SH-SY5Y (cell line): ENCODE measurements at regions not wholly inside any gene's neighbourhood (a gene's known extent, or its start where the extent isn't known, plus 50 kb on each side); places are given as distances from the start of the nearest gene placed in this dataset.
A peak's percentile ranks its signal among the peaks of the same experiment; 100 is the strongest.

Experiments used
- GATA2 ChIP-seq: IDR thresholded peaks from 2 replicates; pipeline ENCODE4 v1.6.1; 2011; ENCODE audit warnings: mild to moderate bottlenecking, low read depth, low read length
- GATA3 ChIP-seq: IDR thresholded peaks from 2 replicates; pipeline ENCODE4 v1.6.1; 2011; ENCODE audit warnings: low read depth, mild to moderate bottlenecking, low read length, moderate library complexity

DNA sequence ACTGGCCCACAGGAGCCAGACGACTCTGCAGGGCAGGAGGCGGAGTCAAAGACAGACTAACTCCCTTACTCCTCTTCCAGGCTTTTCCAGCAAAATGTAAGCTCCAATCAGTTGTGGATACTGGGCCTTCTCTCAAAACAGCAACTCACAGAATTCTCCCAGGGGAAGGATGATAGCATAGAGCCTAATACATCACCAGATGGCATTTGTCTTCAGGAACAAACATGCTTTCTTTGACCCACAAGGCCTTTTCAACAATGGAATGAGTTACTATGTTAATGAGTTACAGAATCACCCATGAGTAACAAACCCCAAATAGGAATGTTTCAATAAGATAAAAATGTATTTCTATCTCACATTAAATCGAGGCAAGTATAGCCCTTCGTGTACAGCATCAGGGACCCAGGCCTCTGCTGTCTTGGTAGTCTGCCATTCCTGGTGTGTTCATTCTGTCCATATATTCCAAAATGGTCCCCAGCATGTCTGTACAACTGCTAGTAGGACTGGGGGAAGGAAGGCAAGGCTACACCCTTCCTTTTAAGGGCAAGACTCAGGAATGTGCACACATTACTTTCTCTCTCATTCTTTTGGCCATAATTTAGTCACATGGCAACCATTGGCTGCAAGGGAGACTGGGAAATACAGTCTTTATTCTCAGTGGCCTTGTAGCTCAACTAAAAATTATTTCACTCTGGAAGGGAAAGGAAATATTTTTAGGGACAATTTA, 76.4 kb downstream of the BOD1L2 start:
- no peak for TF ChIP-seq GATA3
- TF ChIP-seq GATA2 = no peak

DNA sequence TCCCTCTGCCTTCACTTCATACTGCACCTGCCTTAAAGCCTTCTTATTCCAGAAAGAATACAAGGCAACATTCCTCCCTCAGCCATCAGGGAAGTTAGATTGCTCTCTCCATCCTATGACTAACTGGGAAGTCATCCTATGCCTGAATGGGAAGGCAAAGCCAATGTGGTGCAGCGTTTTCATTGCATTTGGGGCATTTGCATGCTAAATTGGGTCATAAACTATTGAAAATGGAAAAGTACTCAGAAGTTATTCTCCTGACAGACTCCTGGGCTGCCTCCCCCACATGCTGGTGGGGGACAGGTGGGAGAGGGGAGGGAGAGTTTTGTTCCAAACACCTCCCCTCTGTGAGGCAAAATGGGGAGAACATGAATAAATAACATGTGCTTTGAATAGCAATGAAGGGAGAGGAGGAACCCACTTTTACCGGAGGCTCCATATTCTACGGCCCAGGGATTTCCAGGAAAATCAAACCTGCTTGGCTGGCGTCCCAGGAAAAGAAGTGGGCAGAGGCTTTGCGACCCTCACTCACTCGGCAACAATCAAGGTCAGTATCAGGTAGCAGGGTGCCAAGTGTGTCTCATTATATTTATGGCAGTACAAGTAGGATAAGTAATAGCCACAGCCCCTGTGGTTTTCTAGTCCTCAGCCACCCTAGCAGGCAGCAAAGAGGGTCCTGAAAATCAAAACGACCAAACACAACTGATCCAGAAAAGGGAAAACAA, 84.1 kb downstream of the BOD1L2 start:
- TF ChIP-seq GATA2 (no peak), GATA3 (no peak)

DNA sequence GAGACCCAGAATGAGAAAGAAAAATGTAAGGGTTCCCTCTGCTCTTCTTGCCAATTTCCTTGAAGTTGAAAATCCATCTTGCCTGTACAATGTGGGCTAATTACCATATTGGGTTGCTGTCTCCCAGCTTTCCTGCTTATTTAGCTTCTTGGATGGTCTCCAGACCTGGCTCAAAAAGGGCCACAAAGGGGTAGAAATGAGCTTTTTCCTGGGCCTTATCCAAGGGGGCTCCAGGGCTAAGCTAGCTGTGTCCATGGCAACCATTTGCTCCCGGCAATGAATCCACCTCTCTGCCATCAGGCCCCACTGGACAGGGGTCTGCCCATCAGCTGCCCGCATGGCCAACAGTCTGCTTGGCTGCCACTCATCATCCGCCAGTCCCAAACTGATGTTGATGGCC, 85.0 kb downstream of the BOD1L2 start:
- TF ChIP-seq GATA3 = no peak
- no peak for TF ChIP-seq GATA2

DNA sequence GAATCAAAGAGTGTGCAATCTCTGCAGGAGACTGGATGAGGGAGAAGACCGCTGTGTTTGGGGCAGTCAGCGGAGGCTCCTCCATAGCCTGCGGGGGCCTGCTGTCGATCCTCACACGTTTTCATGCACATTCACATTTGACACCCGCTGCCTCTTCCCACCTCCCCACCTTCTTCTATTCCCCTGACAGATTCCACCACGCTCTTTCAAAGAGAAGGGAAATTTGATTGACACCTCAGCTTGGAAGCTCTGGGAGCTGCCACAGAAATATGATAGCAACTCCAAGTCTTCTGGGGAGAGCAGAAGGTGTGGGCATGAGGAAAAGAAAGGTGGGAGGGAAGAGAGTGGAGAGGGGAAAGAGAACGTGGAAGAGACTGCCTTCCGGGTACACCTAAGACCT, 87.5 kb downstream of the BOD1L2 start:
- no peak for TF ChIP-seq GATA3
- no peak for TF ChIP-seq GATA2

DNA sequence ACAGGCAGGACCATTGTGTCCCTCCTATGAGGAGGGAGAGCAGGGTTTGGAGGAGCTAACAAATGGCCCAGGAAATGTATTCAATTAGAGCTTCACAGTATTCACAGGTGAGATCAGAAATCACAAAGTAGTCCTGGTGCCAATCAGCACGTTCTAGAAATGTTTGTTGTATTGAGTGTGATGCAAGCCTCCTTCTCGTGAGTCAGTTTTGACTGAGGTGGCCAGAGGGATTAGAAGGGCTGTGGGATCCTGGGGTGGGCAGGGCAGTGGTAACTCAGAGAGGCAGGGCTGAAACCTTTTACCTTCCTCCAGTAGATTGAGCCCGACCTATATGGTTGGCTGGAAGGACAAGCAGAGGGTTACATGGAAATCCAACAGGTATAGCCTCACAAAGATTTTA, 95.0 kb downstream of the BOD1L2 start:
- no peak for TF ChIP-seq GATA3
- TF ChIP-seq GATA2 = no peak

GRCh38 chr18:57242285-57242684, 95.4 kb downstream of the BOD1L2 start:
- TF ChIP-seq GATA2 (peak; percentile 26; the same call in 1 of the 2 replicates), GATA3 (no peak)

GRCh38 chr18:57243624-57244179, 96.8 kb downstream of the BOD1L2 start:
- no peak for TF ChIP-seq GATA2
- no peak for TF ChIP-seq GATA3

DNA sequence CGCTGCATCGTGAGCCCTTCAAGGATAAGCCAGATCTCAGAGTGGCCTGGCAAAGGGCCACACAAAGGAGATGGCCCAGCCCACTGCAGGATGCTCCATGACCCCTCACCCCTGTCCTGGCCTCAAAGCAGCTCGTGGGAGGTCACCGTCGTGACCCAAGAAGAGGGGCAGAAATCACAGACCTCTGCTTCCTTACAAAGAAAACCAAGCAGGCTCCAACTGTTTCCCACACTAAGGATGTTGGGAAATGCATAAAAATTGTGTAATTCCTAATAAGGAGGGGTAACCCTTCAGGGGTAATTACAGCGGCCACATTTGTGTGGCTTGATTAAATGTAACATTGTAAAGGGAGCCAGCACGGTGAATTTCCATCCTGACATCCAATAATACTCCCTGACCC, 102.3 kb downstream of the BOD1L2 start:
- TF ChIP-seq GATA3 (no peak), GATA2 (no peak)

GRCh38 chr18:57249883-57250282, 102.5 kb upstream of the ST8SIA3 start:
- TF ChIP-seq GATA3 (no peak), GATA2 (no peak)

DNA sequence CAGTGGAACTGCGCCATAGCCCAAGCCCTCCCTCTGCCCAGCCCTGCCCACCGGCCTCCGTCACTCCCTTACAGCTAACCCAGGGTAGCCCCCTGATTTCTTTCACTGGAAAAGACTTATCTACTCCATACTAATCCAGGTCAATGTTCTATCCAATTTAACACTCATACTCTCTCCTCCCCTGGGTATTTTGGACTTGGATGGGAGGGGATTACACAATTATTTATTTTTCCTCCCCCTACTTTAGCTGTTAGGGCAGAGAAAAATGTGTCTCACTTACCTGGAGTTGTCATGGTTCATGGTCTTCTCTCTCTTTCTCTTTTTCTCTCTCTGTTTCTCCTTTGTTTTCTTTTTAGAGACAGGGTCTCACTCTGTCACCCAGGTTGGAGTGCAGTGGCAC, 100.6 kb upstream of the ST8SIA3 start:
- no peak for TF ChIP-seq GATA3
- no peak for TF ChIP-seq GATA2

- TF ChIP-seq GATA3 (no peak), GATA2 (no peak)
Observed at GRCh38 chr18:57253903-57254302, 98.5 kb upstream of the ST8SIA3 start.

DNA sequence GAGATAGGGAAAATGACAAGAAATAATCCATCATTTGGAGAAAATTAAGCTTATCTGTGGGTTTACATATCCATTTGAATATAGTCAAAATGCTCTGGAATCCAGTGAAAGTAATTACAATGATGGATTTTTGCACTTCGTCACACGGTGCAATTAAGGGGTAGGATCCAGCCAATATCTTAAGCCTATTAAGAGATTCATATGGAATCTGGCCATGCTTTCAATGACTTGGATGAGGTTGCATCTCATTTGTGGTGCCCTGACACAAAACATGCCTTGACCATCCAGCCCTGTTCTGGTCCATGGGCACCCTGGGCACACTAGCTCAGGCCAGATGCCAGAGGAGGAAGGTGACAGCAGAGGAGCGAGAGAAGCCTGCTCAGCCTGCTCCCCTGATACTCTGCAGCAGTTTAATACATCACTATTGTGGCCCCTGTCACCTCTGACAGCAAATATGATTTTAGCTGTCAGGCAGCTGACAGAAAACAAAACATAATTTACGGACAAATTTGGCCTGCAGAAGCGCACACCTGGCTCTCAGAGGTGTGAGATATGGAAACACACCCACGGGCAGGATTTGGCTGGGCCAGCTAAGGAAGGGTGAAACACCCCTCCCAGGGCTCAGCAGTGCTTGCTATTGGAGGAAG, 94.1 kb upstream of the ST8SIA3 start:
- TF ChIP-seq GATA2 (no peak), GATA3 (no peak)

DNA sequence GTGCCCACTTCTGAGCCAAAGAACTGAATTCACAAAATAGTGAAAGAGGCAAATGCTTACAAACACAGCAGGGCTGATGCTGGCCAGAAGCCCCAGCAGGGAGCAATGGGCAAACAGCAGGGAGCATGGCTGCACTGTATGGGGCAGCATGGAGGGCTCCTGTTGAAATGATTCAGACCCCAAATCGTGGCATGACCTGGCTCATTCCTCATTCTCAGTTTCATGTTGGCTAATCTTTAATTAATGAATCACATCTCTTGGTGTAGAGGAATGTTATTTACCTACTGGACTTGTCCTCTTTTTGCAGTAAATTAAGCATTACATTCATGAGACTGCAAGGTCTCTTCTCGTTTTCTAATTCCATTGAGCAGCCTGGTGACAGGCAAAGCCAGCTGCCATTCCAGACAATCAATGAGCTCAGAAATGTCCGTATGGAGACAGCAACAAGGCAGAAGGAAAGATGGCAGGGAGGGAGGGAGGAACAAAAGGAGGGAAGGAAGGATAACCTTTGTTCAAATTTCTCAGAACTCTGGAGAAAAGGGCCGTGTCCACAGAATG, 84.9 kb upstream of the ST8SIA3 start:
- TF ChIP-seq GATA3 = no peak
- TF ChIP-seq GATA2 = no peak

GRCh38 chr18:57269756-57270155, 82.6 kb upstream of the ST8SIA3 start:
- no peak for TF ChIP-seq GATA2
- no peak for TF ChIP-seq GATA3
